Esophagus squamous epithelium (tissue), 5 donors: ENCODE measurements at regions not wholly inside any gene's neighbourhood (a gene's known extent, or its start where the extent isn't known, plus 50 kb on each side); places are given as distances from the start of the nearest gene placed in this dataset.

Experiments
- DNase-seq: peaks from one replicate; lab custom pipeline; 2025; lab: John Stamatoyannopoulos, UW
- H3K27ac ChIP-seq, 4 donors: fragments of 200-600 bp; sonication (generic); one replicate each; pipeline ENCODE4 v1.5.1; 2016 to 2019; ENCODE audit warnings: mild to moderate bottlenecking in 1 of 4
- H3K27me3 ChIP-seq, 4 donors: fragments of 200-600 bp; sonication (generic); 1 replicate in 3 of 4; 2 replicates in 1 of 4; pipeline versions ENCODE4 v1.5.1 to v1.6.0; 2017 to 2021; ENCODE audit warnings: antibody characterized with exemption in 1 of 4
- H3K36me3 ChIP-seq, 3 donors: fragments of 200-600 bp; sonication (generic); one replicate each; pipeline ENCODE4 v1.5.1; 2016 to 2019
- H3K4me1 ChIP-seq, 3 donors: fragments of 200-600 bp; sonication (generic); one replicate each; pipeline ENCODE4 v1.5.1; 2017 to 2019
- H3K4me3 ChIP-seq, 4 donors: fragments of 200-600 bp; sonication (generic); 1 replicate in 3 of 4; 2 replicates in 1 of 4; pipeline ENCODE4 v1.5.1; 2016 to 2019; ENCODE audit warnings: mild to moderate bottlenecking in 2 of 4, moderate library complexity in 1 of 4
- H3K9me3 ChIP-seq, 3 donors: fragments of 200-600 bp; sonication (generic); one replicate each; pipeline ENCODE4 v1.5.1; 2016 to 2019
- CTCF ChIP-seq, 6 experiments: fragments of 450-650 bp in 4 of 6; fragments of 200-600 bp in 2 of 6; sonication (generic) in 2 of 6; IDR thresholded peaks; one replicate each; pipeline ENCODE4 v1.5.1; 2016 to 2019; ENCODE audit warnings: antibody characterized with exemption in 6 of 6, mild to moderate bottlenecking in 4 of 6, moderate library complexity in 4 of 6
- POLR2A ChIP-seq, 4 donors: fragments of 450-650 bp; IDR thresholded peaks; one replicate each; pipeline ENCODE4 v1.6.1; 2017; ENCODE audit warnings: antibody characterized with exemption in 4 of 4, mild to moderate bottlenecking in 4 of 4, moderate library complexity in 3 of 4
- WGBS, 2 donors: methylation state at CpG; one replicate each; pipeline ENCODE4 v1.1.5; 2018; 5-methylcytosine and 5-hydroxymethylcytosine counted together
- intact Hi-C: fragments of 100-400 bp; cut with DNase I; formaldehyde crosslinking; loops from one replicate; pipeline ENCODE4 v1.15.0; 2022
- donor health status: DM: yes; HTN: yes; CAD: no.

- Histone ChIP-seq H3K4me3 (no peak overlapping the region), H3K36me3 (no peaks in the 10 kb centered on the region), H3K27ac (no peak overlapping the region), H3K9me3 (no peaks in the 10 kb centered on the region), H3K4me1 (no peaks in the 10 kb centered on the region), H3K27me3 (no peaks in the 10 kb centered on the region)
- intact Hi-C loops: no loop called here
- 60 to 89% methylated on average over 2 of the region's 2 CpGs for WGBS, 2 donors
- no peak for DNase-seq
- TF ChIP-seq POLR2A (IDR thresholded peaks at IDR 0.05): no peak
- TF ChIP-seq CTCF (IDR thresholded peaks at IDR 0.05): no peak
Measured at GRCh38 chr12:30117483-30117882, 333.7 kb upstream of the TMTC1 start.

DNA sequence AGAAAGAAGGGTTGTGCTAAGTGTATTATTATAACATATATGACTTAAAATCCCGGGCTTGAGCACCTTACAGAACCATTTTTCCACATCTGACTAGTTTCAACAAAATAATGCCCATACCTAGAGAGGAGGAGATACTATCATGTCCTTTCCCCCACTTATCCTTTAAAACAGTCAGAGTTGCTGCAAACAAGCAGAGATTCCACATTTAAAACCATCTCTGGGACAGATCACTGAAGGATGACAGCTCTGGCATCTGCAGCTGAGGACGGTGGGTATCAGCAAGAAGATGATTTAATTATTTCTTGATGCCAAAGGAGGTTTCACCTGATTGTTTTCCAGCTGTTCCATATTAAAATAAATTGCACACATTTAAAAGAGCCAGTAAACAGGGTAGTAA, 328.0 kb upstream of the TMTC1 start:
- Histone ChIP-seq H3K27ac (no peak overlapping the region), H3K27me3 (no peaks in the 10 kb centered on the region), H3K9me3 (no peaks in the 10 kb centered on the region), H3K4me1 (no peaks in the 10 kb centered on the region), H3K36me3 (no peaks in the 10 kb centered on the region), H3K4me3 (no peak overlapping the region)
- TF ChIP-seq CTCF (IDR thresholded peaks at IDR 0.05) (no peak), POLR2A (IDR thresholded peaks at IDR 0.05) (no peak)
- intact Hi-C loops: no loop called here
- 76 to 95% methylated on average over 2 of the region's 2 CpGs for WGBS, 2 donors
- DNase-seq: no peak

DNA sequence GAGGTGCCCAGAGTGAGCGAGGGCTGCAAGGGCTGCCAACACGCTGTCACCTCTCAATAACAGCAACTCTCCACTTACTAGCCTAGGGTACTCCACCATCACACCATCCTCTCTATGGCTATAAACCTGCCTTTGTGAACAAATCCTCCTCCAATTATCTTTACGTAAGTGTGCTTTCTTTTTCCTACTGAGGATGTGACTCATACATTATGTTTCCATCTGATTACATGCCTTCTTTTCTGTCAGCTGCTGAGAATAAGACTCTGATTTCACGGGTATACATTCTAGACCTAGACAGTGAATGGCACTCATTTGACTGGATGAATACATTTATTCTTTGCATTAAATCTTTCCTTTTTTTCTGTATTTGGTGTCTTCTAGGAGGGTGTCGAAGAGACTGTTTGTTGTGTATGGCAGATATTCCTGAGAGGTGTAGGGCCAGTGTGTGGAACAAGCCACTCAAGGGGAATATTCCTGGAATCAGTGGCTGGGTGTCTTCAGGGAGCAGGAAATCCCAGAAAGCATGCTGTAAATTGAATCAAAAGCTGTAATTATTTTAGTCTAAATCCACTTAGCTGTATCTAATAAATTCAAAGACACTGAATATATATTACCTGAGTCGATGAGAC, 327.3 kb upstream of the TMTC1 start:
- intact Hi-C loops: no loop called here
- no peak overlapping the region for H3K4me3 ChIP-seq
- H3K4me1 ChIP-seq: no peaks in the 10 kb centered on the region
- H3K27me3 ChIP-seq: no peaks in the 10 kb centered on the region
- TF ChIP-seq POLR2A (IDR thresholded peaks at IDR 0.05) (no peak), CTCF (IDR thresholded peaks at IDR 0.05) (no peak)
- no peaks in the 10 kb centered on the region for H3K9me3 ChIP-seq
- no peak overlapping the region for H3K27ac ChIP-seq
- no peak for DNase-seq
- 64 to 74% methylated on average over 6 of the region's 6 CpGs for WGBS, 2 donors
- H3K36me3 ChIP-seq: no peaks in the 10 kb centered on the region

GRCh38 chr12:30110498-30110897, 326.8 kb upstream of the TMTC1 start:
- no peak for DNase-seq
- TF ChIP-seq CTCF (IDR thresholded peaks at IDR 0.05) (no peak), POLR2A (IDR thresholded peaks at IDR 0.05) (no peak)

DNA sequence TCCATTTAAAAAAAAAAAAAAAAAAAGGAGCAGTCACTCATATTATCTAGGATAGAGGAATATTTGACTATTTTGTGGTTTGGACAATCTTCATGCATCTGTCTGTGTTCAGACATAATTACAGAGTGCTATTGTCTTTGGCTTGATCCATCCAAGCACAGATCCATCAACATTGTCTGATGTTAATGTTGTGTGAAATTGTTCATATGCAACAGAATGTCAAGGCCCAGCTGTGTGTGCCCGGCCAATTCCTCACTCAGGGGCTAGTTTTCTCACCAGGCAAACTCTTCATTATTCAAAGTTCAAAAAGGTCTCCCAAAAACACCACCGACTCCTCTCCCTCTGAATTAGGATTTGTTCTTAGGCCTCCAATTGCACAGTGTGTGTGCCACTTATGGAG, 324.9 kb upstream of the TMTC1 start:
- H3K4me3 ChIP-seq: no peak overlapping the region
- no peak for DNase-seq
- no peak overlapping the region for H3K27ac ChIP-seq
- no peaks in the 10 kb centered on the region for H3K9me3 ChIP-seq
- H3K4me1 ChIP-seq: no peaks in the 10 kb centered on the region
- intact Hi-C loops: no loop called here
- H3K36me3 ChIP-seq: no peaks in the 10 kb centered on the region
- TF ChIP-seq POLR2A (IDR thresholded peaks at IDR 0.05) (no peak), CTCF (IDR thresholded peaks at IDR 0.05) (no peak)
- WGBS, 2 donors: 87 to 91% methylated on average over 2 of the region's 2 CpGs
- H3K27me3 ChIP-seq: no peaks in the 10 kb centered on the region

More at GRCh38 chr12:30110498-30110897, 326.8 kb upstream of the TMTC1 start:
- Histone ChIP-seq H3K27ac (no peak overlapping the region), H3K4me1 (no peaks in the 10 kb centered on the region), H3K27me3 (no peaks in the 10 kb centered on the region), H3K9me3 (no peaks in the 10 kb centered on the region), H3K4me3 (no peak overlapping the region), H3K36me3 (no peaks in the 10 kb centered on the region)
- intact Hi-C loops: no loop called here
- WGBS, 2 donors: no CpG with 5 or more reads among the region's 22 CpGs
